Natural killer cell (primary cell): ENCODE measurements at regions not wholly inside any gene's neighbourhood (a gene's known extent, or its start where the extent isn't known, plus 50 kb on each side); places are given as distances from the start of the nearest gene placed in this dataset.

Source experiments
- ATAC-seq, 3 donors: fragments of 150-1000 bp in 2 of 3; fragments of 200-7000 bp in 1 of 3; cut with Tn5 transposase; 1 replicate in 1 of 3; 2 replicates in 2 of 3; pipeline ENCODE4 v1.10.0; 2021; ENCODE audit warnings: mild to moderate bottlenecking in 2 of 3, moderate library complexity in 2 of 3
- DNase-seq, 2 donors: peaks; one replicate each; pipeline versions ENCODE4 v3.0.0 to v3.0.0-alpha.2; 2013 to 2021; ENCODE audit warnings: mixed read lengths in 1 of 2
- H3K27ac ChIP-seq: one replicate; pipeline ENCODE4 v1.5.1; 2013; ENCODE audit warnings: mild to moderate bottlenecking, low read length
- H3K27me3 ChIP-seq: one replicate; pipeline ENCODE4 v1.6.1; 2013; ENCODE audit warnings: low read length; ENCODE audit not compliant: control insufficient read depth, insufficient read depth
- H3K36me3 ChIP-seq: one replicate; pipeline ENCODE4 v1.6.1; 2013; ENCODE audit warnings: low read length; ENCODE audit not compliant: control insufficient read depth, insufficient read depth
- H3K4me1 ChIP-seq: one replicate; pipeline ENCODE4 v1.6.1; 2013; ENCODE audit warnings: low read length; ENCODE audit not compliant: control insufficient read depth, insufficient read depth
- H3K4me3 ChIP-seq: one replicate; pipeline ENCODE4 v1.5.1; 2013; ENCODE audit warnings: low read length
- H3K9me3 ChIP-seq: one replicate; pipeline ENCODE4 v1.6.1; 2013; ENCODE audit warnings: low read length; ENCODE audit not compliant: control insufficient read depth, insufficient read depth
- H3K27ac Mint-ChIP-seq, 2 donors: one replicate each; pipeline ENCODE4 v1.8.0; 2022; ENCODE audit warnings: mild to moderate bottlenecking in 2 of 2, mixed read lengths in 2 of 2, moderate library complexity in 1 of 2
- H3K27me3 Mint-ChIP-seq, 2 donors: one replicate each; pipeline ENCODE4 v1.8.0; 2022; ENCODE audit warnings: low read depth in 2 of 2, mixed read lengths in 2 of 2
- H3K36me3 Mint-ChIP-seq: one replicate; pipeline ENCODE4 v1.8.0; 2022; ENCODE audit warnings: mixed read lengths
- H3K4me1 Mint-ChIP-seq, 2 donors: one replicate each; pipeline ENCODE4 v1.8.0; 2022; ENCODE audit warnings: mixed read lengths in 2 of 2
- H3K4me3 Mint-ChIP-seq: one replicate; pipeline ENCODE4 v1.8.0; 2022; ENCODE audit warnings: mild to moderate bottlenecking, moderate library complexity, mixed read lengths
- H3K9me3 Mint-ChIP-seq, 2 donors: one replicate each; pipeline ENCODE4 v1.8.0; 2022; ENCODE audit warnings: mixed read lengths in 2 of 2
- CTCF ChIP-seq: fragments of 200-600 bp; IDR thresholded peaks from one replicate; pipeline ENCODE4 v1.8.0; 2022; ENCODE audit warnings: antibody characterized with exemption
- WGBS: methylation state at CpG from one replicate; pipeline ENCODE4 v1.1.7; 2013; ENCODE audit warnings: missing lambda C conversion rate; ENCODE audit not compliant: insufficient coverage; 5-methylcytosine and 5-hydroxymethylcytosine counted together
- intact Hi-C: fragments of 100-400 bp; cut with micrococcal nuclease; formaldehyde crosslinking; loops from one replicate; pipeline ENCODE4 v1.14.2; 2022

- H3K4me3 ChIP-seq, result no peak overlapping the region
- DNase-seq (no peak), ATAC-seq (no peak)
- Mint-ChIP-seq H3K27ac (no peak overlapping the region), H3K27me3 (peaks cover 4 to 14% of the 10 kb centered on the region in 2 donors), H3K9me3 (no peaks in the 10 kb centered on the region), H3K36me3 (no peaks in the 10 kb centered on the region), H3K4me1 (no peaks in the 10 kb centered on the region), H3K4me3 (no peak overlapping the region)
- TF ChIP-seq CTCF, result no peak
- intact Hi-C loops, result no loop called here
- H3K27me3 ChIP-seq, result no peaks in the 10 kb centered on the region
- WGBS, result 71% methylated on average over 7 of the region's 7 CpGs
- no peaks in the 10 kb centered on the region for H3K4me1 ChIP-seq
- H3K27ac ChIP-seq, result no peak overlapping the region
- H3K9me3 ChIP-seq, result no peaks in the 10 kb centered on the region
- H3K36me3 ChIP-seq, result no peaks in the 10 kb centered on the region
These were observed 135.1 kb downstream of the NSG2 start for GRCh38 chr5:174180639-174181038.

- Mint-ChIP-seq H3K4me3 (no peak overlapping the region), H3K36me3 (no peaks in the 10 kb centered on the region), H3K27ac (no peak overlapping the region), H3K9me3 (no peaks in the 10 kb centered on the region), H3K4me1 (no peaks in the 10 kb centered on the region), H3K27me3 (peaks cover 0 to 14% of the 10 kb centered on the region in 2 donors)
- H3K4me1 ChIP-seq, result no peaks in the 10 kb centered on the region
- intact Hi-C loops, result no loop called here
- no peak for DNase-seq
- H3K36me3 ChIP-seq, result no peaks in the 10 kb centered on the region
- no peak for TF ChIP-seq CTCF
- no peak for ATAC-seq
- no peak overlapping the region for H3K4me3 ChIP-seq
- WGBS, result 90% methylated on average over 5 of the region's 5 CpGs
- no peaks in the 10 kb centered on the region for H3K9me3 ChIP-seq
- H3K27me3 ChIP-seq, result no peaks in the 10 kb centered on the region
- H3K27ac ChIP-seq, result no peak overlapping the region
These were observed 136.6 kb downstream of the NSG2 start for GRCh38 chr5:174182111-174182510.

GRCh38 chr5:174183701-174184100 lies 138.2 kb downstream of the NSG2 start:
- Histone ChIP-seq H3K36me3 (no peaks in the 10 kb centered on the region), H3K9me3 (no peaks in the 10 kb centered on the region), H3K27ac (no peak overlapping the region), H3K4me1 (no peaks in the 10 kb centered on the region), H3K27me3 (no peaks in the 10 kb centered on the region), H3K4me3 (no peak overlapping the region)
- ATAC-seq (no peak), DNase-seq (no peak)
- Mint-ChIP-seq H3K4me3 (no peak overlapping the region), H3K4me1 (no peaks in the 10 kb centered on the region), H3K9me3 (no peaks in the 10 kb centered on the region), H3K27ac (no peak overlapping the region), H3K36me3 (no peaks in the 10 kb centered on the region), H3K27me3 (peaks cover 0 to 7% of the 10 kb centered on the region in 2 donors)
- no peak for TF ChIP-seq CTCF
- 81% methylated on average over 9 of the region's 9 CpGs for WGBS
- intact Hi-C loops, result no loop called here

GRCh38 chr5:174185506-174185905 lies 140.0 kb downstream of the NSG2 start:
- H3K27ac ChIP-seq, result no peak overlapping the region

More at GRCh38 chr5:174185506-174185905, 140.0 kb downstream of the NSG2 start:
- intact Hi-C loops, result no loop called here
- Mint-ChIP-seq H3K36me3 (no peaks in the 10 kb centered on the region), H3K27ac (no peak overlapping the region), H3K27me3 (peaks cover 0 to 7% of the 10 kb centered on the region in 2 donors), H3K4me3 (no peak overlapping the region), H3K4me1 (no peaks in the 10 kb centered on the region), H3K9me3 (no peaks in the 10 kb centered on the region)
- H3K27me3 ChIP-seq, result no peaks in the 10 kb centered on the region
- H3K4me1 ChIP-seq, result no peaks in the 10 kb centered on the region
- no peaks in the 10 kb centered on the region for H3K9me3 ChIP-seq
- 82% methylated on average over 3 of the region's 3 CpGs for WGBS
- DNase-seq, result no peak
- no peaks in the 10 kb centered on the region for H3K36me3 ChIP-seq
- ATAC-seq, result no peak
- TF ChIP-seq CTCF, result no peak
- H3K4me3 ChIP-seq, result no peak overlapping the region
